Fibroblast of villous mesenchyme (primary cell): ENCODE measurements at regions not wholly inside any gene's neighbourhood (a gene's known extent, or its start where the extent isn't known, plus 50 kb on each side); places are given as distances from the start of the nearest gene placed in this dataset.

Source experiments
- DNase-seq: peaks from one replicate; pipeline ENCODE4 v3.0.0-alpha.2; 2010; ENCODE audit warnings: low read depth
- H3K4me3 ChIP-seq: 2 replicates; pipeline ENCODE4 v1.5.1; 2011; ENCODE audit warnings: low read depth, mild to moderate bottlenecking, low read length
- TF ChIP-seq, protein P1 (sequence below): IDR thresholded peaks from 2 replicates; pipeline ENCODE4 v1.5.1; 2012; ENCODE audit warnings: low read depth, mild to moderate bottlenecking, low read length; ENCODE audit not compliant: insufficient read depth

DNA sequence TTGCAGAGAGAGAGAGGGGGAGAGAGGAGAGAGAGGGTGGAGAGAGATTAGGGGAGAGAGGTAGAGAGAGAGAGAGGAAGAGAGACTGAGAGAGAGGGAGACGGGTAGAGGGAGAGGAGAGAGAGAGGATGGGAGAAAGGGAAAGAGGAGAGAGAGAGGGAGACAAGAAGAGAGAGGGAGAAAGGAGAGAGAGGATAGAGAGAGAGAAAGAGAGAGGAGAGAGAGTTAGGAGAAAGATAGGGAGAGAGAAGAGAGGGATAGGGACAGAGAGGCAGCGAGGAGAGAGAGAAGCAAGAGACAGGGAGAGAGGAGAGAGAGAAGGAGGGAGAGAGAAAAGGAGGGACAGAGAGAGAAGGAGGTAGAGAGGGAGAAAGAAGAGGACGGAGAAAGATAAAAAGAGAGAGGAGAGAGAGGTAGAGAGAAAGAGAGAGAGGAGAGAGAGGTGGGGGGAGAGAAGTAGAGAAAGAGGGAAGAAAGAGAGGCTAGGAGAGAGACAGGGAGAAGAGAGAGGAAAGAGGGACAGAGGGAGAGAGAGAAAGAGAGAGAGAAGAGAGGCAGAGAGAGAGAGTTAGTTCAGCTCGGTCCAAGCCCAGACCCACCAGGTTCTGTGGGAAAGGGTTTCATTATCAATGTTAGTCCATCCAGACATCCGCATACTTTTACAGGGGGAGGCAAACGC lies 399.3 kb downstream of the ZSWIM6 start:
- H3K4me3 ChIP-seq = no peak overlapping the region
- DNase-seq = no peak
- TF ChIP-seq, protein P1, sequence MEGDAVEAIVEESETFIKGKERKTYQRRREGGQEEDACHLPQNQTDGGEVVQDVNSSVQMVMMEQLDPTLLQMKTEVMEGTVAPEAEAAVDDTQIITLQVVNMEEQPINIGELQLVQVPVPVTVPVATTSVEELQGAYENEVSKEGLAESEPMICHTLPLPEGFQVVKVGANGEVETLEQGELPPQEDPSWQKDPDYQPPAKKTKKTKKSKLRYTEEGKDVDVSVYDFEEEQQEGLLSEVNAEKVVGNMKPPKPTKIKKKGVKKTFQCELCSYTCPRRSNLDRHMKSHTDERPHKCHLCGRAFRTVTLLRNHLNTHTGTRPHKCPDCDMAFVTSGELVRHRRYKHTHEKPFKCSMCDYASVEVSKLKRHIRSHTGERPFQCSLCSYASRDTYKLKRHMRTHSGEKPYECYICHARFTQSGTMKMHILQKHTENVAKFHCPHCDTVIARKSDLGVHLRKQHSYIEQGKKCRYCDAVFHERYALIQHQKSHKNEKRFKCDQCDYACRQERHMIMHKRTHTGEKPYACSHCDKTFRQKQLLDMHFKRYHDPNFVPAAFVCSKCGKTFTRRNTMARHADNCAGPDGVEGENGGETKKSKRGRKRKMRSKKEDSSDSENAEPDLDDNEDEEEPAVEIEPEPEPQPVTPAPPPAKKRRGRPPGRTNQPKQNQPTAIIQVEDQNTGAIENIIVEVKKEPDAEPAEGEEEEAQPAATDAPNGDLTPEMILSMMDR = no peak

DNA sequence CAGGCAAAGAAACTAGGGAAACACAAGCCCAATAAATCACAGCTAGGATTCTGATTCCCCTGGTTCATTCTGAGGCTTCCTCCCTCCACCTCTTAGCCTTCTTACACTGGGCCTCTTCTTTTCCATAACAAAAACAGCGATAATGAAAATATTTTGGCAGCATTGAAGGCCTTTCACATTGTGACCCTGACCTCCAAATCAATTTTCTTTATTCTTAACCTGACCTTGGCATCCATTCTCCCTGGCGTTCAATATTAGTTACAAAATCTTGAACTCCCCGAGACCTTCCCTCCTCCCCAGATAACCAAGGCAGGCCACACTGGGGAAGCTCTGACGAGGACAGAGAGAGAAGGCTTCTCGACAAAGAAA lies 399.9 kb downstream of the ZSWIM6 start:
- DNase-seq = no peak
- TF ChIP-seq, protein P1 = no peak
- H3K4me3 ChIP-seq = no peak overlapping the region

DNA sequence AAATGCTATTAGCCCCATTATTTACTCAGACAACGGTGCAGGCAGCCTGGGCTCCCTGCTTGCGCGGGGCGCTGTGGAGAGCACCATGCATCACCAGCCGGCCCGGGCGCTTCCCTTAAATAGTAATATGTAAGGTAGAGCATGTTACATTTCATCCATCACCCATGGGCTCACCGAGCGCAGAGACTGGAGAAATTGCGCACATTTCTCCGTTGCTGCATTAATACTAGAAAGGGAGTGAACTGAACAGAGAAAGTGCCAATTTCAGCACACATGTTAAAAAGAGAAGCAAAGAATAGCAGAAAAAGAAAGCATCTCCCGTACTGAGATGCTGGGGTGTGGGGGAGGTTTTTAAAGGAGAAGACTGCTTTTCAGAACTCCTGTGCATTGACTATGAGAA lies 400.3 kb downstream of the ZSWIM6 start:
- TF ChIP-seq, protein P1 = no peak
- no peak for DNase-seq
- H3K4me3 ChIP-seq = no peak overlapping the region

DNA sequence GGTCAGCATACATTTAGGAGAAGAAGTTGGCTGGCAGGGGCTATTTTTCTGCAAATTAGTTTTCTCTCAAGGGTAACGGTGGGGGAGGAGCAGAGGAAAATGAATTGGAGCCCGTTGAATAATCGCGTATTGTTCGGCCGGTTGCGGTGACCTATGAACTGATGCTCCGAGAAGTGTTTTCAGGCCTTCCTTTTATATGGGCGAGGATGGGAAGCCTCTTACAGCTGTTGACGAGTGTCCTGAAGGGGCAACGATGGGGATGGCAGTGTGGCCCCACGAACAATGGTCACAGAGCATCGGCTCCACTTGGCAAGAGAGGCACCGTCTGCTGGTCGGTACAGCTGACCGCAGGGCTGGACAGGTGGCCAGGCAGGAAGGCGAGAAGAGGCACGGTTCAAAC lies 400.7 kb downstream of the ZSWIM6 start:
- no peak for DNase-seq
- H3K4me3 ChIP-seq = no peak overlapping the region
- TF ChIP-seq, protein P1 = no peak

DNA sequence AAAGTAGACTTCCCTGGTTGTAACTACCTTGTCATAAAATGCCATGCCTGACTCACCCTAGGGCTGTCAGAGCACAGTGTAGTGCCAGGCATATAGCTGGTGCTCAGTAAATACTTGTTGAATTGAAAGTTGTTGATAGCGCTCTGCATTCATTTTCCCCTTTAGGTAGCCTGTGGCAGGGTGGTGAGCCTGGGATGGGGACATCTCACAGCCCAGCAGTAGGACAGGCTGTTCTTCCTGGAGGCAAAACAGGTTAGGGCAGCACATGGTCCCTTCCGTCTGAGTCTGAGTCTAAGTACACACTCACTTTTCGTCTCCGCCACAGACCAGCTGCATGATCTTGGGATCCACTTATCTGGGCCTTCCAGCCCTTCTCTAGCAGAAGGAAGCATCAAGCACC lies 401.9 kb downstream of the ZSWIM6 start:
- H3K4me3 ChIP-seq = no peak overlapping the region
- no peak for DNase-seq
- TF ChIP-seq, protein P1 = no peak

DNA sequence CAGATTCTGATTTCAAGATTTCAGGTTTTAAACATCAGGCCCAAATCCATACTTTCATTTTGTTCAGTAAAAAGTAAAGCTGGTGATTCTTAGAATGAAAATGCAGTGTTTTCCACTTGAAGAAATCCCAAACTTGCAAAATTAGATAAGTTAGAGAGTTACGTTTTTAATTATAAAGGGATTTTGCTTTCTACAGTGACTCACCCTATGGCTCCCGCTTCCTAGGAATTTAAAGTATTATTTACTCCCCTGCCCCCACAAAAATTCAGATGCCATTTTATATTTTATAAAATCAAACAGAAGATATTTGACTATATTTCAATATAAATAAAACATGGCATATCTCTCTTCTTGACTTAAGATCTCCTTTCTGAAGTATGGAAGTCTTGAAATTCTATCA lies 402.9 kb downstream of the ZSWIM6 start:
- TF ChIP-seq, protein P1 = no peak
- DNase-seq = no peak
- H3K4me3 ChIP-seq = no peak overlapping the region

DNA sequence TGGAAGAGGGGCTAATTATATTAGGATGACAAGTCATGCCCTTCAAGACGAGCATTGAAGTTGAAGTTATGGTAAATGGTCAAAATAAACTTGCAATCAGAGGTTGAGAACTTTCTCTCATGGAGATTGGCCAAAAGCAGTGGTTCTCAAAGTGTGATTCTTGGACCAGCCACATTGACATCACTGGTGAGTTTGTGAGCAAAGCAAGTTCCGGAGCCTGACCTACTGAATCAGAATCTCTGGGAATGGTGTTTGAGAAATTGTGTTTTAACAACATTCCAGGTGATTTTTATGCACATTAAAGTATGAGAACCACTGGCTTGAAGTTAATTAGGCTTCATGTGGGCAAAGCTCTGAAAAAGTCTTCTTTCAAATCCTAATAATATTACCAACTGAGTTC lies 403.5 kb downstream of the ZSWIM6 start:
- no peak overlapping the region for H3K4me3 ChIP-seq
- TF ChIP-seq, protein P1 = no peak
- no peak for DNase-seq
